ENCODE measurements at regions not wholly inside any gene's neighbourhood (a gene's known extent, or its start where the extent isn't known, plus 50 kb on each side); places are given as distances from the start of the nearest gene placed in this dataset.

DNA sequence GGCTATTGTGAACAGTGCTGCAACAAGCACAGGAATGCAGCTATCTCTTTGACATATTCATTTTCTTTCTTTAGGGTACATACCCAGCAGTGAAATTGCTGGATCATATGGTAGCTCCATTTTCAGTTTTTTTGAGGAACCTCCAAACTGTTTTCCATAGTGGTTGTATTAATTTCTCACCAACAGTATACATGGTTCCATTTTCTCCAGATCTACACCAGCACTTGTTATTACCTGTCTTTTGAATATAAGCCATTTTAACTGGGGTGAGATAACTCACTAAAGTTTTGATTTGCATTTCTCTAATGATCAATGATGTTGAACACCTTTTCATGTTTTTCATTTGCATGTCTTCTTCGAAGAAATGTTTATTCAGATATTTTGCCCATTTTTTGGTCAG is 241.1 kb upstream of the AGTR2 start:
- no peak overlapping the region for H3K27ac ChIP-seq (ENCODE audit: extremely low read length, insufficient read depth, low read length)
- intact Hi-C loops (cut with micrococcal nuclease; ENCODE audit: unreplicated experiment), result no loop called here
- no peak overlapping the region for H3K4me3 ChIP-seq (replicated peaks in 1 of 3; ENCODE audit: insufficient read depth in 1 of 3, low read depth in 2 of 3, low read length in 3 of 3)
- DNase-seq (ENCODE audit: low spot score), result no peak
- no peaks in the 10 kb centered on the region for H3K4me1 ChIP-seq (ENCODE audit: insufficient read depth, low read length)
- H3K4me2 ChIP-seq (ENCODE audit: low read depth, low read length), result no peak overlapping the region
- no peak for FAIRE-seq
- POLR2A ChIA-PET, result no interaction called here
- H3K36me3 ChIP-seq (replicated peaks in 1 of 2; ENCODE audit: control insufficient read depth in 1 of 2, insufficient read depth in 2 of 2, low read length in 2 of 2), result no peaks in the 10 kb centered on the region
- H3K9ac ChIP-seq (ENCODE audit: insufficient read depth, low read depth, low read length), result no peak overlapping the region
- WGBS (ENCODE audit: low lambda C conversion rate), result 0% methylated on average over 1 of the region's 1 CpG
- H3K79me2 ChIP-seq (ENCODE audit: insufficient read depth, low read length), result no peaks in the 10 kb centered on the region
- CTCF ChIA-PET (ENCODE audit: low intra/inter-chr PET ratio, low total read pairs), result no interaction called here
- no peaks in the 10 kb centered on the region for H4K20me1 ChIP-seq (ENCODE audit: insufficient read depth, low read length)
- H2AFZ ChIP-seq (ENCODE audit: low read length), result no peak overlapping the region
- peaks cover 10% of the 10 kb centered on the region; the same call in 1 of the 2 replicates for H3K9me3 ChIP-seq (ENCODE audit: low read length)
- TF ChIP-seq ZNF496 (CRISPR knock-in tag; IDR thresholded peaks at IDR 0.05; ENCODE audit: insufficient replicate concordance) (no peak), GABPB1 (CRISPR knock-in tag; IDR thresholded peaks at IDR 0.05) (no peak), ZNF776 (CRISPR knock-in tag; IDR thresholded peaks at IDR 0.05) (no peak), HHEX (CRISPR knock-in tag; IDR thresholded peaks at IDR 0.05) (no peak), ZNF224 (CRISPR knock-in tag; IDR thresholded peaks at IDR 0.05) (no peak), MAF1 (CRISPR knock-in tag; IDR thresholded peaks at IDR 0.05; ENCODE audit: borderline replicate concordance) (no peak), PPARG (CRISPR knock-in tag; conservative IDR thresholded peaks at IDR 0.05) (no peak), RORA (CRISPR knock-in tag; IDR thresholded peaks at IDR 0.05) (no peak), RBFOX2 (IDR thresholded peaks at IDR 0.05; ENCODE audit: low read depth, low read length) (no peak), TGIF2 (CRISPR knock-in tag; IDR thresholded peaks at IDR 0.05) (no peak), RBM22 (optimal IDR thresholded peaks at IDR 0.05; ENCODE audit: low read length) (no peak), ZFP1 (CRISPR knock-in tag; IDR thresholded peaks at IDR 0.05) (no peak), ZNF431 (CRISPR knock-in tag; IDR thresholded peaks at IDR 0.05; ENCODE audit: borderline replicate concordance, low read depth) (no peak), ISX (CRISPR knock-in tag; conservative IDR thresholded peaks at IDR 0.05) (no peak)
- TF ChIP-seq, protein P1, sequence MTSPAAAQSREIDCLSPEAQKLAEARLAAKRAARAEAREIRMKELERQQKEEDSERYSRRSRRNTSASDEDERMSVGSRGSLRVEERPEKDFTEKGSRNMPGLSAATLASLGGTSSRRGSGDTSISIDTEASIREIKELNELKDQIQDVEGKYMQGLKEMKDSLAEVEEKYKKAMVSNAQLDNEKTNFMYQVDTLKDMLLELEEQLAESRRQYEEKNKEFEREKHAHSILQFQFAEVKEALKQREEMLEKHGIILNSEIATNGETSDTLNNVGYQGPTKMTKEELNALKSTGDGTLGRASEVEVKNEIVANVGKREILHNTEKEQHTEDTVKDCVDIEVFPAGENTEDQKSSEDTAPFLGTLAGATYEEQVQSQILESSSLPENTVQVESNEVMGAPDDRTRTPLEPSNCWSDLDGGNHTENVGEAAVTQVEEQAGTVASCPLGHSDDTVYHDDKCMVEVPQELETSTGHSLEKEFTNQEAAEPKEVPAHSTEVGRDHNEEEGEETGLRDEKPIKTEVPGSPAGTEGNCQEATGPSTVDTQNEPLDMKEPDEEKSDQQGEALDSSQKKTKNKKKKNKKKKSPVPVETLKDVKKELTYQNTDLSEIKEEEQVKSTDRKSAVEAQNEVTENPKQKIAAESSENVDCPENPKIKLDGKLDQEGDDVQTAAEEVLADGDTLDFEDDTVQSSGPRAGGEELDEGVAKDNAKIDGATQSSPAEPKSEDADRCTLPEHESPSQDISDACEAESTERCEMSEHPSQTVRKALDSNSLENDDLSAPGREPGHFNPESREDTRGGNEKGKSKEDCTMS (CRISPR knock-in tag; conservative IDR thresholded peaks at IDR 0.05), result no peak
- no peaks in the 10 kb centered on the region for H3K27me3 ChIP-seq (ENCODE audit: control insufficient read depth in 1 of 2, insufficient read depth in 2 of 2, low read length in 2 of 2)
- ATAC-seq, result no peak
- in situ Hi-C loops (cut with HindIII; ENCODE audit: extremely low pct_ligation_motif_present, low pct_unique_long_range_greater_than_20kb), result no loop called here
- BruUV-seq (replicated peaks), result no TSS peak
